GM12872 (cell line): ENCODE measurements at regions not wholly inside any gene's neighbourhood (a gene's known extent, or its start where the extent isn't known, plus 50 kb on each side); places are given as distances from the start of the nearest gene placed in this dataset.

Experiments
- CTCF ChIP-seq: IDR thresholded peaks from 3 replicates; pipeline ENCODE4 v1.5.1; 2011; ENCODE audit warnings: low read depth, mild to moderate bottlenecking, low read length, moderate library complexity; ENCODE audit not compliant: insufficient read depth

GRCh38 chr14:25658988-25659387 lies 609.0 kb upstream of the STXBP6 start:
- TF ChIP-seq CTCF: no peak

- no peak for TF ChIP-seq CTCF
Measured at GRCh38 chr14:25630447-25630846, 580.5 kb upstream of the STXBP6 start.

GRCh38 chr14:25628978-25629377 lies 579.0 kb upstream of the STXBP6 start:
- no peak for TF ChIP-seq CTCF

- TF ChIP-seq CTCF: no peak
Measured at GRCh38 chr14:25628390-25628789, 578.4 kb upstream of the STXBP6 start.

- no peak for TF ChIP-seq CTCF
Measured at GRCh38 chr14:25626986-25627385, 577.0 kb upstream of the STXBP6 start.

- no peak for TF ChIP-seq CTCF
Measured at GRCh38 chr14:25622763-25623162, 572.8 kb upstream of the STXBP6 start.

- no peak for TF ChIP-seq CTCF
Measured at GRCh38 chr14:25620515-25620914, 570.6 kb upstream of the STXBP6 start.

- no peak for TF ChIP-seq CTCF
Measured at GRCh38 chr14:25615174-25615573, 565.2 kb upstream of the STXBP6 start.
